GM18873 (cell line): ENCODE measurements at regions not wholly inside any gene's neighbourhood (a gene's known extent, or its start where the extent isn't known, plus 50 kb on each side); places are given as distances from the start of the nearest gene placed in this dataset.

Source experiments
- ATAC-seq: cut with Tn5 transposase; IDR thresholded peaks from one replicate; pipeline ENCODE4 v1.9.1; 2021; ENCODE audit warnings: mild to moderate bottlenecking, moderate library complexity, moderate number of reproducible peaks; ENCODE audit not compliant: unreplicated experiment, low FRiP score

GRCh38 chr1:244191581-244191980 is 140.5 kb downstream of the ZBTB18 start:
- ATAC-seq = no peak

GRCh38 chr1:244192325-244192724 is 141.2 kb downstream of the ZBTB18 start:
- no peak for ATAC-seq

GRCh38 chr1:244196571-244197285 is 145.6 kb downstream of the ZBTB18 start:
- no peak for ATAC-seq

- no peak for ATAC-seq
Measured at GRCh38 chr1:244197851-244198375, 146.8 kb downstream of the ZBTB18 start.

- no peak for ATAC-seq
Measured at GRCh38 chr1:244199902-244200301, 148.8 kb downstream of the ZBTB18 start.

GRCh38 chr1:244200596-244200995 is 149.5 kb downstream of the ZBTB18 start:
- ATAC-seq = no peak

- no peak for ATAC-seq
Measured at GRCh38 chr1:244201750-244202149, 150.7 kb downstream of the ZBTB18 start.

- no peak for ATAC-seq
Measured at GRCh38 chr1:244204004-244204403, 152.9 kb downstream of the ZBTB18 start.

- ATAC-seq = no peak
Measured at GRCh38 chr1:244205171-244205570, 154.1 kb downstream of the ZBTB18 start.

GRCh38 chr1:244205906-244206305 is 154.8 kb downstream of the ZBTB18 start:
- ATAC-seq = no peak

- ATAC-seq = no peak
Measured at GRCh38 chr1:244207042-244207934, 156.2 kb downstream of the ZBTB18 start.

GRCh38 chr1:244207935-244208244 is 156.8 kb downstream of the ZBTB18 start:
- no peak for ATAC-seq

- no peak for ATAC-seq
Measured at GRCh38 chr1:244209955-244210354, 158.9 kb downstream of the ZBTB18 start.

GRCh38 chr1:244210884-244211558 is 159.9 kb downstream of the ZBTB18 start:
- no peak for ATAC-seq

GRCh38 chr1:244211559-244211944 is 160.5 kb downstream of the ZBTB18 start:
- ATAC-seq = no peak

- ATAC-seq = no peak
Measured at GRCh38 chr1:244212219-244212618, 161.1 kb downstream of the ZBTB18 start.

- no peak for ATAC-seq
Measured at GRCh38 chr1:244212797-244213475, 161.9 kb downstream of the ZBTB18 start.

GRCh38 chr1:244214009-244214967 is 163.2 kb downstream of the ZBTB18 start:
- no peak for ATAC-seq

GRCh38 chr1:244216836-244217235 is 165.8 kb downstream of the ZBTB18 start:
- ATAC-seq = no peak
